ENCODE measurements at regions not wholly inside any gene's neighbourhood (a gene's known extent, or its start where the extent isn't known, plus 50 kb on each side); places are given as distances from the start of the nearest gene placed in this dataset.

DNA sequence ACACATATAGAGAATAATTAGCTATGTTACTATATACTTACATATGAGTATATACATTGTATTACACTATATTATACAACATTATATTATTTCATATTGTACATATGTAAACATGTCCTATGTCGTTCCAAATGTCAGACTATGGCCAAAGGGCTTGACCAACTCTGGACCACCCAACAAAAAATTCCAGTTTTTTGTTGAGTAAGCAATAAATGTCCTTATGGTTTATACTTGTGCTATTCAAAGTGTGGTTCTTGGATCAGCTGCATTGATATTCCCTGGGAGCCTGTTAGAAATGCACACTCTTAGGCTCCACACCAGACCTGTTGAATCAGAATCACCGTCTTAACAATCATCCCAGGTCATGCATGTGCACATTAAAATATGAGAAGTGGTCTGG lies 225.4 kb upstream of the ZFP64 start:
- ChIA-PET POLR2A (no interaction called here), CTCF (ENCODE audit: unreplicated experiment) (no interaction called here)
- no TSS peak for BruUV-seq (replicated peaks)

DNA sequence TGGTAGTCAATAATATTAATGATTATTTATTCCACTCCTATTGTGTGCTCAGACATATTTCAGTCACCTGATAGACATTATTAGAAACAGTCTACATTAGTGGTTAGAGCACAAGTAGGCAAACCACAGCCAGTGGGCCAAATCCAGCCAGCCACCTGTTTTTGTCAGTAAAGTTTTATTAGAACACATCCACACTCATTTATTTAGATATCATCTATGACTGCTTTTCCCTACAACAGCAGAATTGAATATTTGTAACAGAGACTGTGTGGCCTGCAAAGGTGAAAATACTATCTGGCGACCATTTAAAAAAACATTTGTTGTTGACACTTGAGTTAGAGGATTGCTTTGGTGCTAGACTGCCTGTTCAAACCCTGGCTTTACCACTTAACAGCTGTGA lies 220.0 kb upstream of the ZFP64 start:
- TF ChIP-seq, protein P1, sequence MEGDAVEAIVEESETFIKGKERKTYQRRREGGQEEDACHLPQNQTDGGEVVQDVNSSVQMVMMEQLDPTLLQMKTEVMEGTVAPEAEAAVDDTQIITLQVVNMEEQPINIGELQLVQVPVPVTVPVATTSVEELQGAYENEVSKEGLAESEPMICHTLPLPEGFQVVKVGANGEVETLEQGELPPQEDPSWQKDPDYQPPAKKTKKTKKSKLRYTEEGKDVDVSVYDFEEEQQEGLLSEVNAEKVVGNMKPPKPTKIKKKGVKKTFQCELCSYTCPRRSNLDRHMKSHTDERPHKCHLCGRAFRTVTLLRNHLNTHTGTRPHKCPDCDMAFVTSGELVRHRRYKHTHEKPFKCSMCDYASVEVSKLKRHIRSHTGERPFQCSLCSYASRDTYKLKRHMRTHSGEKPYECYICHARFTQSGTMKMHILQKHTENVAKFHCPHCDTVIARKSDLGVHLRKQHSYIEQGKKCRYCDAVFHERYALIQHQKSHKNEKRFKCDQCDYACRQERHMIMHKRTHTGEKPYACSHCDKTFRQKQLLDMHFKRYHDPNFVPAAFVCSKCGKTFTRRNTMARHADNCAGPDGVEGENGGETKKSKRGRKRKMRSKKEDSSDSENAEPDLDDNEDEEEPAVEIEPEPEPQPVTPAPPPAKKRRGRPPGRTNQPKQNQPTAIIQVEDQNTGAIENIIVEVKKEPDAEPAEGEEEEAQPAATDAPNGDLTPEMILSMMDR (conservative IDR thresholded peaks at IDR 0.05; ENCODE audit: low read length), result no peak
- no peak for TF ChIP-seq EZH2phosphoT487 (IDR thresholded peaks at IDR 0.05; ENCODE audit: borderline replicate concordance, low read depth, low read length)
- CTCF ChIA-PET (ENCODE audit: unreplicated experiment), result no interaction called here
- Histone ChIP-seq H2AFZ (ENCODE audit: low read length) (no peak overlapping the region), H3K27ac (ENCODE audit: low read depth, low read length, poor library complexity, severe bottlenecking) (no peak overlapping the region), H4K20me1 (ENCODE audit: insufficient read depth, low read length) (no peaks in the 10 kb centered on the region), H3K4me3 (ENCODE audit: low read depth, low read length, poor library complexity, severe bottlenecking) (no peak overlapping the region), H3K79me2 (ENCODE audit: insufficient read depth, low read depth, low read length) (no peaks in the 10 kb centered on the region), H3K36me3 (ENCODE audit: insufficient read depth, low read length) (no peaks in the 10 kb centered on the region), H3K4me2 (ENCODE audit: low read length) (no peak overlapping the region), H3K9me2 (ENCODE audit: insufficient read depth, low read length) (no peaks in the 10 kb centered on the region), H3K9me3 (ENCODE audit: low read length) (no peaks in the 10 kb centered on the region), H3K4me1 (ENCODE audit: insufficient read depth, low read length, poor library complexity, severe bottlenecking) (no peaks in the 10 kb centered on the region)
- POLR2A ChIA-PET, result no interaction called here
- intact Hi-C loops (cut with micrococcal nuclease; ENCODE audit: unreplicated experiment), result no loop called here
- BruUV-seq (replicated peaks), result no TSS peak
- DNase-seq (ENCODE audit: low spot score), result no peak

More for the DNA sequence above, 225.4 kb upstream of the ZFP64 start:
- no peaks in the 10 kb centered on the region for H3K9me3 ChIP-seq (ENCODE audit: low read length)
- DNase-seq (ENCODE audit: low spot score), result no peak
- no peaks in the 10 kb centered on the region for H3K4me1 ChIP-seq (ENCODE audit: insufficient read depth, low read length, poor library complexity, severe bottlenecking)
- no peak overlapping the region for H3K4me3 ChIP-seq (ENCODE audit: low read depth, low read length, poor library complexity, severe bottlenecking)
- no peaks in the 10 kb centered on the region for H4K20me1 ChIP-seq (ENCODE audit: insufficient read depth, low read length)
- H3K79me2 ChIP-seq (ENCODE audit: insufficient read depth, low read depth, low read length), result no peaks in the 10 kb centered on the region
- H3K9me2 ChIP-seq (ENCODE audit: insufficient read depth, low read length), result no peaks in the 10 kb centered on the region
- H3K36me3 ChIP-seq (ENCODE audit: insufficient read depth, low read length), result no peaks in the 10 kb centered on the region
- TF ChIP-seq, protein P1 (conservative IDR thresholded peaks at IDR 0.05; ENCODE audit: low read length), result no peak
- TF ChIP-seq EZH2phosphoT487 (IDR thresholded peaks at IDR 0.05; ENCODE audit: borderline replicate concordance, low read depth, low read length), result no peak
- intact Hi-C loops (cut with micrococcal nuclease; ENCODE audit: unreplicated experiment), result no loop called here
- no peak overlapping the region for H2AFZ ChIP-seq (ENCODE audit: low read length)
- no peak overlapping the region for H3K4me2 ChIP-seq (ENCODE audit: low read length)
- no peak overlapping the region for H3K27ac ChIP-seq (ENCODE audit: low read depth, low read length, poor library complexity, severe bottlenecking)

DNA sequence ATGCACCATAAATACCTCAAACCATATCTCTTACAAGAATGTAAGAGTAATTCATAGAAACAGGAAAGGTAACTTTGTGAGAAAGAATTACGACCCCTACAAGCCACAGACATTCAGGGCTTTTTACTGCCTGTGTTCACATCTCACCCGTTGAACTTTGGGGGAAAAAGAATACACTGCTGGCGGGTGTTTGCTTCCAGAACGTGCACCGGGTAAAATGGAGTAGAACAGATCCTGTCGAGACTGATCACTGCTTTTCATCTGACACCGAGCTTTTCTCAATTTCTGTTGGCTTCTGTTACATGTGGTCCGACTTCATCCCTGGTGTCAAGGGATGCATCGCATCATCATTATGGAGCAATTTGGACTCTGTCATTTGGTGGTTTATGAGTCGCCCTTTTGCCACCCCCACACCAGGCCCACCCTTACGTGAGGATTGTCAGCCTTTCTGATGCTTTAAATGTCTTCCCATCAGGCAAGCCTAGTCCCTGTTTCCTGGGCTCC lies 219.2 kb upstream of the ZFP64 start:
- no peaks in the 10 kb centered on the region for H3K36me3 ChIP-seq (ENCODE audit: insufficient read depth, low read length)
- H3K27ac ChIP-seq (ENCODE audit: low read depth, low read length, poor library complexity, severe bottlenecking), result no peak overlapping the region
- H3K4me2 ChIP-seq (ENCODE audit: low read length), result no peak overlapping the region
- intact Hi-C loops (cut with micrococcal nuclease; ENCODE audit: unreplicated experiment), result no loop called here
- H3K4me1 ChIP-seq (ENCODE audit: insufficient read depth, low read length, poor library complexity, severe bottlenecking), result no peaks in the 10 kb centered on the region
- H3K4me3 ChIP-seq (ENCODE audit: low read depth, low read length, poor library complexity, severe bottlenecking), result no peak overlapping the region
- DNase-seq (ENCODE audit: low spot score), result no peak
- H3K79me2 ChIP-seq (ENCODE audit: insufficient read depth, low read depth, low read length), result no peaks in the 10 kb centered on the region
- TF ChIP-seq EZH2phosphoT487 (IDR thresholded peaks at IDR 0.05; ENCODE audit: borderline replicate concordance, low read depth, low read length), result no peak
- TF ChIP-seq, protein P1 (conservative IDR thresholded peaks at IDR 0.05; ENCODE audit: low read length), result no peak
- POLR2A ChIA-PET, result no interaction called here
- H2AFZ ChIP-seq (ENCODE audit: low read length), result no peak overlapping the region
- no peaks in the 10 kb centered on the region for H3K9me2 ChIP-seq (ENCODE audit: insufficient read depth, low read length)
- CTCF ChIA-PET (ENCODE audit: unreplicated experiment), result no interaction called here
- no TSS peak for BruUV-seq (replicated peaks)
- H3K9me3 ChIP-seq (ENCODE audit: low read length), result no peaks in the 10 kb centered on the region
- H4K20me1 ChIP-seq (ENCODE audit: insufficient read depth, low read length), result no peaks in the 10 kb centered on the region
